ENCODE measurements at regions not wholly inside any gene's neighbourhood (a gene's known extent, or its start where the extent isn't known, plus 50 kb on each side); places are given as distances from the start of the nearest gene placed in this dataset.
"Not testable (repeated sequence)": the region's sequence is repeated elsewhere in the genome, so short reads cannot be mapped to it uniquely, and the experiment has no call there.

GRCh38 chr2:34734662-34735061 is 1135.6 kb upstream of the FAM98A start:
- intact Hi-C loops (cut with DNase I): no loop called here
- no peak for DNase-seq (ENCODE audit: low spot score)

- intact Hi-C loops (cut with DNase I): no loop called here
- no peak for DNase-seq (ENCODE audit: low spot score)
These were observed 1134.9 kb upstream of the FAM98A start for GRCh38 chr2:34734042-34734441.

- intact Hi-C loops (cut with DNase I): no loop called here
- DNase-seq (ENCODE audit: low spot score): no peak
These were observed 1132.2 kb upstream of the FAM98A start for GRCh38 chr2:34731292-34731691.

GRCh38 chr2:34729845-34730244 is 1130.7 kb upstream of the FAM98A start:
- DNase-seq (ENCODE audit: low spot score): no peak
- intact Hi-C loops (cut with DNase I): no loop called here

DNA sequence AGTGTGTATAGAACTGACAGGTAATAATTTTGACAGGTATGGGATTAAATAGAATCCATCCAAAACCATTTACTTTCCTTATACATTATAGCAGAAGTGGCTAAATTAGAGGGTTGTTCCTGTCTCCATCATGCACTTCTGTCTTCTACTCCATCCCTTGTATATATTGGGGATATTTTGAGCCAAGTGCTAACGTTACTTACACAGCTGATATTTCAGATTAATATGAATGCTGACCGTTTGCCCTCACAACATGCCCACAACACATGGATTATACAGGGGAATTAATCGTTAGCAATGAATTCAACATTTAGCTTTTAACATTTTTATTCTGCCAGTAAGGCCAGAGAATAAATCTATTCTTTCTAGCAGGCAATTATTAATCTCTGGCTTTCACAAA is 1125.0 kb upstream of the FAM98A start:
- DNase-seq (ENCODE audit: low spot score): no peak
- intact Hi-C loops (cut with DNase I): no loop called here

GRCh38 chr2:34723683-34724082 is 1124.6 kb upstream of the FAM98A start:
- no peak for DNase-seq (ENCODE audit: low spot score)
- intact Hi-C loops (cut with DNase I): no loop called here

GRCh38 chr2:34719206-34719605 is 1120.1 kb upstream of the FAM98A start:
- DNase-seq (ENCODE audit: low spot score): no peak
- intact Hi-C loops (cut with DNase I): no loop called here

- intact Hi-C loops (cut with DNase I): no loop called here
- no peak for DNase-seq (ENCODE audit: low spot score)
These were observed 1106.6 kb upstream of the FAM98A start for GRCh38 chr2:34705551-34706247.

GRCh38 chr2:34703292-34703691 is 1104.2 kb upstream of the FAM98A start:
- no peak for DNase-seq (ENCODE audit: low spot score)
- intact Hi-C loops (cut with DNase I): no loop called here

- not testable (repeated sequence) for DNase-seq (ENCODE audit: low spot score)
These were observed 1103.3 kb upstream of the FAM98A start for GRCh38 chr2:34702391-34702790.

DNA sequence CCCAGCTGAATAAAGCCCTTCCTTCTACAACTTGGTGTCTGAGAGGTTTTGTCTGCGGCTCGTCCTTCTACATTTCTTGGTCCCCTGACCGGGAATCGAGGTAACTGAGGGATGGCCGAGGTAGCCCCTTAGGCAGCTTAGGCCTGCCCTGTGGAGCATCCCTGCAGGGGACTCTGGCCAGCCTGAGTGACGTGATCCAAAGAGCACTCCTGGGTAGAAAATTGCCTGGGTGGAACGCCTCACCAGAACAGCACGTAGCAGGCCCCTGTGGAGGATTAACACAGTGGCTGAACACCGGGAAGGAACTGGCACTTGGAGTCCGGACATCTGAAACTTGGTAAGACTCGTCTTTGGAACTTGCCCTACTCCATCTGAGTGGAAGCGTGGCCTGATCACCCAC is 1078.5 kb upstream of the FAM98A start:
- intact Hi-C loops (cut with DNase I); DNase-seq (ENCODE audit: low spot score): not testable (repeated sequence)

More at GRCh38 chr2:34702391-34702790, 1103.3 kb upstream of the FAM98A start:
- intact Hi-C loops (cut with DNase I): not testable (repeated sequence)

DNA sequence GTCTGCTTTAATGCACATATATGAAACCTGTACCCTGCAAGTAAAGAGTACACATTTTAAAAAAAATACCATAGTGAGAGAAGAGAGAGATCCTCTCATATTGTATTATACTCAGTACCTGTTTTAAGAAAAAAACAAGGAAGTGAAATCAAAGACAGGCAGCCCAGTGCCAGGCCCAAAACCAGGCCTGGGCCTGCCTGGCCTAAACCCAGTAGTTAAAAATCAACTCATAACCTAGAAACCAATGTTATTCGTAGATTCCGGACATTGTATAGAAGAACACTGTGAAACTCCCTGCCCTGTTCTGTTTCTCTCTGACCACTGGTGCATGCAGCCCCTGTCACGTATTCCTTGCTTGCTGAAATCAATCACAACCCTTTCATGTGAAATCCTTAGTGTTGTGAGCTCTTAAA is 1078.0 kb upstream of the FAM98A start:
- intact Hi-C loops (cut with DNase I); DNase-seq (ENCODE audit: low spot score): not testable (repeated sequence)

- no peak for DNase-seq (ENCODE audit: low spot score)
- intact Hi-C loops (cut with DNase I): no loop called here
These were observed 1071.4 kb upstream of the FAM98A start for GRCh38 chr2:34670482-34670881.

GRCh38 chr2:34666821-34667220 is 1067.7 kb upstream of the FAM98A start:
- DNase-seq (ENCODE audit: low spot score): no peak
- intact Hi-C loops (cut with DNase I): no loop called here

- intact Hi-C loops (cut with DNase I): no loop called here
- no peak for DNase-seq (ENCODE audit: low spot score)
These were observed 1065.2 kb upstream of the FAM98A start for GRCh38 chr2:34664266-34664665.

DNA sequence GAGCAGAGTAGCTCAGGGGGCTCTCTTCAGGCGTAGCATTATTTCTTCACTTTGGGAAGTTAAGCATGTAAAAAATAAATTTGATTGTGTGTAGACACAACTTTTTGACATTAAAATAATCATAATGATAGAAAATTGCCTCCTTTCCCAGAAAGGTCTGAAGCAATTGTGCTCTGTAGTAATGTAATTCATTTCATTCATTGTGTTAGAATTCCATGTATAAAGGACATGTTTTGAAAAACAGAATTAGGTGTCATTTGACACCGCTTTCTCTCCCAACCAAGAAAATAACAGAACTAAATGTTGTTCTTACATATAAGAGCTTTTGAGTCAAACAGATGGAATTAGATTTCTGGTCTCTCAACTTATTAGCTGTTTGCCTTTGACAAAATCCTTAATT is 1064.2 kb upstream of the FAM98A start:
- DNase-seq (ENCODE audit: low spot score): no peak
- intact Hi-C loops (cut with DNase I): no loop called here

- intact Hi-C loops (cut with DNase I): no loop called here
- DNase-seq (ENCODE audit: low spot score): no peak
These were observed 1061.6 kb upstream of the FAM98A start for GRCh38 chr2:34660741-34661140.

GRCh38 chr2:34656632-34657031 is 1057.5 kb upstream of the FAM98A start:
- no peak for DNase-seq (ENCODE audit: low spot score)
- intact Hi-C loops (cut with DNase I): no loop called here

GRCh38 chr2:34652636-34653035 is 1053.5 kb upstream of the FAM98A start:
- no peak for DNase-seq (ENCODE audit: low spot score)
- intact Hi-C loops (cut with DNase I): no loop called here

- no peak for DNase-seq (ENCODE audit: low spot score)
- intact Hi-C loops (cut with DNase I): no loop called here
These were observed 1047.8 kb upstream of the FAM98A start for GRCh38 chr2:34646901-34647300.

GRCh38 chr2:34632327-34632726 is 1033.2 kb upstream of the FAM98A start:
- intact Hi-C loops (cut with DNase I): no loop called here
- no peak for DNase-seq (ENCODE audit: low spot score)

- intact Hi-C loops (cut with DNase I): no loop called here
- no peak for DNase-seq (ENCODE audit: low spot score)
These were observed 1027.9 kb upstream of the FAM98A start for GRCh38 chr2:34627003-34627402.

Measured in cardiac septum (tissue), 1 donor.